NCI-H82 (cell line): ENCODE measurements at regions not wholly inside any gene's neighbourhood (a gene's known extent, or its start where the extent isn't known, plus 50 kb on each side); places are given as distances from the start of the nearest gene placed in this dataset.

Source experiments
- DNase-seq: peaks from one replicate; lab custom pipeline; 2025; lab: John Stamatoyannopoulos, UW

- no peak for DNase-seq
These were observed 84.1 kb upstream of the TBX3 start for GRCh38 chr12:114767906-114768722.

GRCh38 chr12:114767084-114767760, 83.2 kb upstream of the TBX3 start:
- DNase-seq = no peak

GRCh38 chr12:114765960-114766691, 82.2 kb upstream of the TBX3 start:
- DNase-seq = no peak

DNA sequence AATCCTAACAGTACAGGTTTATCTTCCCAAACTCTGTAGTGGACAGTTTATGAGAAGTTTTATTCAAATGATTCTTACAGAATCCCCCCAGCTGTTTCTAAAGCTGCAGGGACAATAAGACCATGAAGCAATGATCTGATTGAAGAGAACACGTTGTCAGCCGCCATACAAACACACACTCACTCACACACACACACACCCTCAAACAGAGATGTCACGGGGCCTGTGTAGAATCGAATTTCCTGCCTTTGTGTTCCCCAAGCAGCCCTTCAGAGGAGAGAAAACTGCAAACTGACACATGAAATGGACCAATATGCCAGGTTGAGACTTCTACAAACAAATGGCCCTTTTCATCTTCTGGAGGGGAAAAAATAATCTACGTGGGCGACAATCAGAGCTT, 80.5 kb upstream of the TBX3 start:
- DNase-seq = no peak

- DNase-seq = peak; percentile 19
These were observed 78.6 kb upstream of the TBX3 start for GRCh38 chr12:114762490-114763110.

GRCh38 chr12:114760151-114760877, 76.3 kb upstream of the TBX3 start:
- no peak for DNase-seq

DNA sequence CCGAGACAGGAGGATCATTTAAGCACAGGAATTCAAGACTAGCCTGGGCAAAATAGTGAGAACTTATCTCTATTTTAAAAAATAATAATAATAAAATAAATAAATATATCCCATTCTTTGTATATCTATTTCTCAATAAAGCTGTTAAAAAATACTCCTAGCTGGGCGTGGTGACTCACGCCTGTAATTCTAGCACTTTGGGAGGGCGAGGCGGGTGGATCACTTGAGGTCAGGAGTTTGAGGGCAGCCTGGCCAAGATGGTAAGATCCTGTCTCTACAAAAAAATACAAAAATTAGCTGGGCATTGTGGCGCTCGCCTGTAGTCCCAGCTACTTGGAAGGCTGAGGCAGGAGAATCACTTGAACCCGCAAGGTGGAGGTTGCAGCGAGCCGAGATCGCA, 75.7 kb upstream of the TBX3 start:
- no peak for DNase-seq

GRCh38 chr12:114757684-114758325, 73.8 kb upstream of the TBX3 start:
- DNase-seq = no peak

GRCh38 chr12:114752217-114752616, 68.2 kb upstream of the TBX3 start:
- no peak for DNase-seq

DNA sequence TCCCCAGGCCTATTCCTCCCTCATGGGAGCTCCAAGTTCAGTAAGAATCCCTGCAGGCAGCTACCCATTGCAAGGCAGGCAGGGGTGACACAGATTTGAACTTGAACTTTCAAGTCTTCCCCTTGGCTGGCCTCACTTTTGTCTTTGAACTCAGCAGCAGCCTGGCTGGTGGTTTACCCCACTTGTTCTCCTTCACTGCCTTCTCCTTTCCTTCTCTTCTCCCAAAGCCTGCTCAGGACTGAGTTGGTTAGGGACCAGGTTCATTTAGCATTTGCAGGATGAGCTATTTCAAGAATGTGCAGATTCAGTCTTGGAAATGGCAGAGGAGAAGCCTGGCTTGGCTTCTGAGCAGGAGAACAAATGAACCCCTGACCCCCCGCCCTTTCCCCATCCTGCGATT, 67.7 kb upstream of the TBX3 start:
- no peak for DNase-seq

DNA sequence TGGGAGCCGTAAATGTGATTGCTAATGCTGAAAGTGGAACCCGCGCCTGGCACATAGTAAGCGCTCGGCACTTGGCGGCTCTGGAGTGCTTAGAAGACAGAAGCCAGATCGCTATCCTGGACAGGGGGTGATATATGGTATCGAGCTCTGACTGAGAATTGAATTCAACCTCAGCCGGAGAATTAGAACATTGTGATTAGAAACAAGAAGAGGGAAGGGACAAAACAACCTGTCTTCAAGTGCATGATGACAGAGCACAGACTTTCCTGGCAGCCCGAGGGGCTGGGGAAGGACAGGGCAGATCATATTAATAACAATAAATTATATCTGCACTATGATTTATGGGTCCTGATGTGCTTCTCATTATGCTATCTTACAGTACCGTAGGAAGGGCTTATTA, 66.9 kb upstream of the TBX3 start:
- no peak for DNase-seq

DNA sequence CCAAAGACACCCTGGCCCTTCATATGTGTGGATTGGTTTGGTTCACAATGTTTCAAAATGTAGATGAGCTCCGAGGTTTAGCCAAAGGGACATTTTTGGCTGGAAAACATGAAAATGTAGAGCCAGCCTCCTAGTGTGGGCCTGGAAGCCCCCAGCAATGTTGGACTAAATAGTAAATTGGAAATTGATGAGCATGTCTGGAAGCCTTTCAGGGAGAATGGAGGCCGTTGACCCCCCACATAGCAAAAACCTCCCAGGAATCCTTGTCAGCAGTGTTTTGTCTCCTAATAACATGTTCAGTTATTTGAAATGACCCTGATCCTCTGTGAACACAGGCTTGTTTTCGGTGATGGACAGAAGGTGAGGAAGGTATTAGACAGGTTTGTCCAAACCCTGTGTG, 65.1 kb upstream of the TBX3 start:
- DNase-seq = no peak

- DNase-seq = no peak
These were observed 63.3 kb upstream of the TBX3 start for GRCh38 chr12:114747012-114747858.

GRCh38 chr12:114746297-114747011, 62.5 kb upstream of the TBX3 start:
- DNase-seq = no peak

DNA sequence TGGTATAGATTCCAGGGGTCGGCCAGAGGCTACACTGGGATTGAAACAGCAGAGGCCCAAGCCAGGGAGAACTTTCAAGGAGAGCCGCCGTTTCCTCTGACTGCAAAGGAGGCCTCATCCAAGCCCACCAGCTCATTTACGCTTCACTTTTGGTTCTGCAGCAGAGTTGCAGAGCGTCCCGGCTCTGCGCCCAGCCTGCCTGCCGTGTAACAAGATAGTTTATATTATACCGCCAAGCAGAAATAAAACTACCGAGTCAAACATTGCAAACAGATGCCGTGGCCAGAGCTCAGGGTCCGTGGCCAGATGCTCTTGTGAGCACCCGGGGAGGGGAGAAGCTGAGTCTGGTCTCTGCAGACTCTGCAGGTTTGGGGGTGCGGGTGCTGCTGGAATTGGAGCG, 60.7 kb upstream of the TBX3 start:
- DNase-seq = no peak

DNA sequence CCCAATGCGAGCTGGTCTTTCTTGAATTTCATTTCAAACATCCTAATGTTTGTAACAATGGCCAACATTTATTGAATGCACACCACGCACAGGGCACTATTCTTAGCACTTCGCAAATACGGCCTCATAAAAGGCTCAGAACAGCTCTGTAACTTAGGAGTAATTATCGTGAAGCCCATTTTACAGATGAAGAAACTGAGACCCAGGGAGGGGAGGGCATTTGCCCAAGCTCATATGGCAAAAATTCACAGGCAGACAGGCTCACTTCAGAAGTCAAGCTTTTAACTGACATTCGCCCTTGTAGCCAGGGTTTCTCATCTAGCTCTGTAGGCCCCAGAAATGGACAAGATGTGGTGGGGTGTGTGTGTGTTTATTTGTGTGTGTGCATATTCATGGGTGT, 60.3 kb upstream of the TBX3 start:
- DNase-seq = no peak

- no peak for DNase-seq
These were observed 59.8 kb upstream of the TBX3 start for GRCh38 chr12:114743799-114744198.

- DNase-seq = no peak
These were observed 59.3 kb upstream of the TBX3 start for GRCh38 chr12:114743289-114743688.

- DNase-seq = no peak
These were observed 58.4 kb upstream of the TBX3 start for GRCh38 chr12:114742363-114742762.

DNA sequence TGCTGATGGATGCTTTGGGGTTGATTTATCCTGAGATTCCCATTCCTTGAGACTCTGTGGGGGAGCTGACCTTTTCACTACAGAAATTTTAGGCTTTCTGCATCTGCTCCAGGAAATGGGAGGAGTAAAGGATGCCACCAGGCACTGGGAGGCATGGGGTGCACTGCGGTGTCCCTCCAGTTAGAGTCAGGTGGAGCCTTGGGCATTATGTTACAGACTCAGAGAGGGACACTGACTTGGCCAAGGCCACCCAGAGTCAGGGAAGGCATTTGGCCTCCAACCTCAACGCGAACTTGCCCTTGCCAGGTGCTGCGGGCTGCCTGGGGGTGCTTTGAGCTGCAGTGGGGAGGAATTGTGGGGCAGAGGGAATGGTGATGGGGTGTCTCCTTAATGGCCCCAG, 58.0 kb upstream of the TBX3 start:
- DNase-seq = no peak
